CD4-positive, CD25-positive, alpha-beta regulatory T cell (primary cell): ENCODE measurements at regions not wholly inside any gene's neighbourhood (a gene's known extent, or its start where the extent isn't known, plus 50 kb on each side); places are given as distances from the start of the nearest gene placed in this dataset.

ENCODE experiments used
- ATAC-seq, 2 donors: fragments of 150-1000 bp; cut with Tn5 transposase; one replicate each; pipeline ENCODE4 v1.10.0; 2021; ENCODE audit warnings: low read depth in 2 of 2, moderate number of reproducible peaks in 2 of 2, moderate library complexity in 1 of 2
- DNase-seq, 3 donors: peaks; one replicate each; pipeline versions ENCODE4 v3.0.0 to v3.0.0-alpha.2; 2012 to 2022; ENCODE audit warnings: mixed read lengths in 1 of 3
- H3K27ac ChIP-seq: one replicate; pipeline ENCODE4 v1.7.0; 2013; ENCODE audit warnings: mild to moderate bottlenecking, low read length; ENCODE audit not compliant: insufficient read depth, poor library complexity, severe bottlenecking
- H3K27me3 ChIP-seq: one replicate; pipeline ENCODE4 v1.7.0; 2013; ENCODE audit warnings: low read length; ENCODE audit not compliant: control insufficient read depth, insufficient read depth
- H3K36me3 ChIP-seq: one replicate; pipeline ENCODE4 v1.7.0; 2013; ENCODE audit warnings: mild to moderate bottlenecking, low read length, moderate library complexity; ENCODE audit not compliant: control insufficient read depth, insufficient read depth
- H3K4me1 ChIP-seq: 2 replicates; pipeline ENCODE4 v1.7.0; 2013; ENCODE audit warnings: mild to moderate bottlenecking, low read length; ENCODE audit not compliant: insufficient read depth, control insufficient read depth, poor library complexity, severe bottlenecking
- H3K4me3 ChIP-seq: one replicate; pipeline ENCODE4 v1.7.0; 2013; ENCODE audit warnings: low read depth, mild to moderate bottlenecking, low read length, moderate library complexity
- H3K9me3 ChIP-seq, 2 experiments: 1 replicate in 1 of 2; 2 replicates in 1 of 2; pipeline ENCODE4 v1.7.0; 2013; ENCODE audit warnings: low read length in 2 of 2, mild to moderate bottlenecking in 1 of 2, moderate library complexity in 1 of 2; ENCODE audit not compliant: control insufficient read depth in 2 of 2
- H3K27ac Mint-ChIP-seq, 3 donors: one replicate each; pipeline ENCODE4 v1.8.0; 2020 to 2022; ENCODE audit warnings: mild to moderate bottlenecking in 3 of 3, mixed read lengths in 3 of 3, moderate library complexity in 2 of 3
- H3K27me3 Mint-ChIP-seq: one replicate; pipeline ENCODE4 v1.8.0; 2022; ENCODE audit warnings: mild to moderate bottlenecking, mixed read lengths
- H3K36me3 Mint-ChIP-seq: one replicate; pipeline ENCODE4 v1.8.0; 2020; ENCODE audit warnings: mixed read lengths
- H3K4me1 Mint-ChIP-seq, 4 donors: one replicate each; pipeline ENCODE4 v1.8.0; 2020 to 2022; ENCODE audit warnings: mixed read lengths in 4 of 4, mild to moderate bottlenecking in 1 of 4
- H3K4me3 Mint-ChIP-seq, 4 donors: one replicate each; pipeline ENCODE4 v1.8.0; 2020 to 2022; ENCODE audit warnings: mild to moderate bottlenecking in 4 of 4, mixed read lengths in 4 of 4, moderate library complexity in 3 of 4
- H3K9me3 Mint-ChIP-seq, 7 donors: one replicate each; pipeline ENCODE4 v1.8.0; 2020 to 2022; ENCODE audit warnings: mixed read lengths in 7 of 7, mild to moderate bottlenecking in 3 of 7, moderate library complexity in 2 of 7

DNA sequence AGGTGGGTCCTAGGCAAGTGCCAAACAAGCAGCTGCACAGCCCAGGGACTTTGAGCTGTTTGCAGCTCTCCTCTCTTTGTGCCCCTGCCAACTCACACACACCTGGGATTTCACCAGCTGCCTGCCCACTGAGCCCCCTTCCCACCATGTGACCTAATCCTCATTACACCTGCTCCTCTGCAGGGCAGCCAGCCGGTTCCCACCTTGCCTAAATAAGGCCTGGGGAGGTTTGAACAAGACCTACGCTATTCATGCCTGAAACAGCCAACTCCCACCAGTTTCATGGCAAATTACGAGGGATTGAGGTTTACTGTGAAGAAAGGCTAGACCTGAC lies 92.6 kb upstream of the SOX4 start:
- no peaks in the 10 kb centered on the region for H3K4me1 Mint-ChIP-seq
- H3K27me3 Mint-ChIP-seq, result peaks cover 6% of the 10 kb centered on the region
- no peaks in the 10 kb centered on the region for H3K9me3 Mint-ChIP-seq
- H3K4me1 ChIP-seq, result no peaks in the 10 kb centered on the region
- no peak overlapping the region for H3K27ac ChIP-seq
- DNase-seq (no peak), ATAC-seq (no peak)
- peaks cover 2% of the 10 kb centered on the region for H3K27me3 ChIP-seq
- no peak overlapping the region for H3K4me3 Mint-ChIP-seq
- H3K4me3 ChIP-seq, result no peak overlapping the region
- no peak overlapping the region for H3K27ac Mint-ChIP-seq
- H3K36me3 ChIP-seq, result no peaks in the 10 kb centered on the region
- H3K9me3 ChIP-seq, result no peaks in the 10 kb centered on the region
- no peaks in the 10 kb centered on the region for H3K36me3 Mint-ChIP-seq

DNA sequence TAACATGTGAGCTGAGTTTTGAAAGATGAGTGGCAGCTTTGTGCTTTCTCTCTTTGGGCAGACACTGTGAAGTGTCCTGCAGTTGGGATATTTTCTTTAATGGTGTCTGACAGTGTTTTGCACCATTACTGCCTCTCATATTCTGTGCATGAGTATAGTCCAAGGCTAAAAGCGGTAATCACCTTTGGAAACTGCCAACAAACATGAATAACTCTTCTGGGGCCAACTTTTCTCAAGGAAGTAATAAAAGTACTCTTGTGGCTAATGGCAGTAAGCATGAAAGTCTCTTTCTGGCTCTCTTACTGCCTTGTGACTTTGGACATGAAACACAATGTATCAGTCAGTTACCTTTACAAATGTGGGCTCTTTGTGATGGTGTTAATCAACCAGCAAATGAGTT lies 91.7 kb upstream of the SOX4 start:
- no peaks in the 10 kb centered on the region for H3K36me3 Mint-ChIP-seq
- H3K27me3 Mint-ChIP-seq, result peaks cover 6% of the 10 kb centered on the region
- Histone ChIP-seq H3K36me3 (no peaks in the 10 kb centered on the region), H3K9me3 (no peaks in the 10 kb centered on the region), H3K4me3 (no peak overlapping the region), H3K27me3 (peaks cover 2% of the 10 kb centered on the region), H3K4me1 (no peaks in the 10 kb centered on the region), H3K27ac (no peak overlapping the region)
- ATAC-seq, result no peak
- no peak overlapping the region for H3K4me3 Mint-ChIP-seq
- DNase-seq, result no peak
- H3K9me3 Mint-ChIP-seq, result no peaks in the 10 kb centered on the region
- H3K27ac Mint-ChIP-seq, result no peak overlapping the region
- H3K4me1 Mint-ChIP-seq, result no peaks in the 10 kb centered on the region

DNA sequence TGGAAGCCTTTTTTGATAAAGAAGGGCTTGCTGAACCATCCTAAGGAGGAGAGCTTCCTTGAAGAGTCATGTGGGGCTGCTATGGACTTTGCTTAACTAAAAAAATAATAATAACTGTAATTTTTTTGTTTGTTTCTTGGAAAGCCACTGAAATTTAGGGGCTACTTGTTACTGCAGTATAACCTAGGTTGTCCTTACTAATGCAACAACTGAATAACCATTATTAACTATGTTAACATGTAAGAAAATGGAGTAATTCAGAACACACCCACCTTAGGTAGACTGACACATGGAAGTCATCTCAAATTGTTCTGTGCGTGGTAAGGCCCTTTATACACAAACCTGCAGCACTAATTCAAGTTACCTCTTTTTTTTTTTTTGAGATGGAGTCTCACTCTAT lies 90.9 kb upstream of the SOX4 start:
- DNase-seq (no peak), ATAC-seq (no peak)
- Histone ChIP-seq H3K4me1 (no peaks in the 10 kb centered on the region), H3K9me3 (no peaks in the 10 kb centered on the region), H3K4me3 (no peak overlapping the region), H3K27me3 (peaks cover 2% of the 10 kb centered on the region), H3K36me3 (no peaks in the 10 kb centered on the region), H3K27ac (no peak overlapping the region)
- Mint-ChIP-seq H3K4me3 (no peak overlapping the region), H3K27me3 (peaks cover 10% of the 10 kb centered on the region), H3K4me1 (no peaks in the 10 kb centered on the region), H3K36me3 (no peaks in the 10 kb centered on the region), H3K27ac (no peak overlapping the region), H3K9me3 (no peaks in the 10 kb centered on the region)

DNA sequence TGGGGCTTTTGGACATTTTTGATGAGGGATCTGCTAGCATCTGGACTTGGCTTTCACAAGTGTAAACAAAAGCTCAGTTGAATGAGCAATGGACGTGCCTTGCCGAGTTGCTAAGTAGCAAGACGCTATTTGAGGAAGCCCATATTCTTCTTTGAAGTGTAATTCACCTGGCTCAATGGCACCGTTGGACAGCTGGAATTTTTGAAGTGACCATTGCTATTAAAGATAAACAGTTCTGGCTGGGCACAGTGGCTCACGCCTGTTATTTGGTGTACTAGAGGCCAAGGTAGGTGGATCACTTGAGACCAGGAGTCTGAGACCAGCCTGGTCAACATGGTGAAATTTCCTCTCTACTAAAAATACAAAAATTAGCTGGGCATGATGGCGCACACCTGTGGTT lies 88.8 kb upstream of the SOX4 start:
- Histone ChIP-seq H3K27ac (no peak overlapping the region), H3K4me3 (no peak overlapping the region), H3K4me1 (no peaks in the 10 kb centered on the region), H3K36me3 (no peaks in the 10 kb centered on the region), H3K27me3 (peaks cover 2% of the 10 kb centered on the region), H3K9me3 (no peaks in the 10 kb centered on the region)
- Mint-ChIP-seq H3K36me3 (no peaks in the 10 kb centered on the region), H3K9me3 (no peaks in the 10 kb centered on the region), H3K27me3 (peaks cover 16% of the 10 kb centered on the region), H3K4me3 (no peak overlapping the region), H3K27ac (no peak overlapping the region), H3K4me1 (no peaks in the 10 kb centered on the region)
- ATAC-seq, result no peak
- DNase-seq, result no peak

DNA sequence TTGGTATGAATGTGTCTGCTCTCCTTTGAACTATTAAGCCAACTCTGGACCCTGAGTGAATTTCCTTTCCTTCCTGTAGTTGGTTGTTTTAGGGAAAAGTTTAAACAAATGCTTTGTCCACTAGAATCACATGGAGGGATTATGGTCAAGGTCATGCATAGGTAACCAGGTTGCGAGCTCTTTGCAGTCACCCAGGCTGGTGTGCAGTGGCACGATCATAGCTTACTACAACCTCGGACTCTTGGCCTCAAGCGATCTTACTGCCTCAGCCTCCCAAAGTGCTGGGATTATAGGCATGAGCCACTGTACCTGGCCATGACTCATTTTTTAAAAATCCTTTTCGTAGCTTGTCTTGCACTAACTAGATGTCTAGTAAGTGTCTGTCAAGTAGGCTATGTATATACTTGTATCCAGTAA lies 88.0 kb upstream of the SOX4 start:
- H3K4me3 Mint-ChIP-seq, result no peak overlapping the region

DNA sequence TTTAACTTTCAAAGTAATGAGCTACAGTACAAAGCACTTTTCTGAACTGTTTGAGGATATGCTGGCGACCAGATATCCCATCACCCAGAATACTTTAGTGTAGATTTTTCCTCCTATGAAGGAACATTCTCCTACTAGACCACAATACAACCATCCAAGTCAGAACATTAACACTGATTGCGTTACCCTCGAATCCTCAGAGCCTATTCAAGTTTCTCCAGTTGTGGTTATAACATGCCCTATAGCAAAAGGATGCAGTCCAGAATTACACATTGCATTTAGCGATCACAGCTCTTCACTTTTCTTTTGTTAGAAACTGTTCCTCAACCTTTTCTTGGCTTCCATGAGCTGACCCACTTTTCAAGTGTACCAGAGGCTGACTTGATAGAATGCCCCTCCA lies 87.4 kb upstream of the SOX4 start:
- Histone ChIP-seq H3K36me3 (no peaks in the 10 kb centered on the region), H3K4me1 (no peaks in the 10 kb centered on the region), H3K27me3 (peaks cover under 1% of the 10 kb centered on the region), H3K9me3 (no peaks in the 10 kb centered on the region), H3K27ac (no peak overlapping the region), H3K4me3 (no peak overlapping the region)
- no peaks in the 10 kb centered on the region for H3K9me3 Mint-ChIP-seq
- DNase-seq (no peak), ATAC-seq (no peak)
- no peaks in the 10 kb centered on the region for H3K36me3 Mint-ChIP-seq
- H3K4me1 Mint-ChIP-seq, result no peaks in the 10 kb centered on the region
- H3K27ac Mint-ChIP-seq, result no peak overlapping the region
- peaks cover 10% of the 10 kb centered on the region for H3K27me3 Mint-ChIP-seq
- no peak overlapping the region for H3K4me3 Mint-ChIP-seq

More for the DNA sequence above, 88.0 kb upstream of the SOX4 start:
- Histone ChIP-seq H3K4me3 (no peak overlapping the region), H3K9me3 (no peaks in the 10 kb centered on the region), H3K27me3 (peaks cover 2% of the 10 kb centered on the region), H3K27ac (no peak overlapping the region), H3K4me1 (no peaks in the 10 kb centered on the region), H3K36me3 (no peaks in the 10 kb centered on the region)
- Mint-ChIP-seq H3K27me3 (peaks cover 10% of the 10 kb centered on the region), H3K36me3 (no peaks in the 10 kb centered on the region), H3K9me3 (no peaks in the 10 kb centered on the region), H3K27ac (no peak overlapping the region), H3K4me1 (no peaks in the 10 kb centered on the region)
- DNase-seq, result no peak
- no peak for ATAC-seq

DNA sequence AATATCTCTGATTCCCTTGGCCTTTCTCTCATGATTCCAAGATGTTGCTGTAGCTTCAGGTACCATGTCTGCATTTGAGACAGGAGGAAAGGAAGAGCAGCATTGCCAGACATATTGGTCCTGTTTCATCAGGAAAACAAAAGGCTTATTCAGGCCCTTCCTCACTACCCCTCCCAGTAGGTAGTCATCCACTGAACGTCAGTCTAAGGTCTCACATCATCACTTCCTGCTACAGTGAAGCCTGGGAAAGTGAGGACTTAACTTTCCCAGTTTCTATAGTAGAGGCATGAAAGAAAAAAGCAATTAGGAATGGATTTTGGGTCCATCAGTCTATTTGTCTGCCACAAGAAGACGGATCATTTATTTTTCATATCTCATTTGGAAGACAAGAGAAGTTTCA lies 85.7 kb upstream of the SOX4 start:
- no peak overlapping the region for H3K27ac ChIP-seq
- H3K4me3 ChIP-seq, result no peak overlapping the region
- H3K4me1 ChIP-seq, result no peaks in the 10 kb centered on the region
- DNase-seq (no peak), ATAC-seq (no peak)
- Mint-ChIP-seq H3K9me3 (no peaks in the 10 kb centered on the region), H3K27me3 (peaks cover 13% of the 10 kb centered on the region), H3K4me3 (no peak overlapping the region), H3K4me1 (no peaks in the 10 kb centered on the region), H3K36me3 (no peaks in the 10 kb centered on the region), H3K27ac (no peak overlapping the region)
- no peaks in the 10 kb centered on the region for H3K27me3 ChIP-seq
- no peaks in the 10 kb centered on the region for H3K9me3 ChIP-seq
- H3K36me3 ChIP-seq, result no peaks in the 10 kb centered on the region

DNA sequence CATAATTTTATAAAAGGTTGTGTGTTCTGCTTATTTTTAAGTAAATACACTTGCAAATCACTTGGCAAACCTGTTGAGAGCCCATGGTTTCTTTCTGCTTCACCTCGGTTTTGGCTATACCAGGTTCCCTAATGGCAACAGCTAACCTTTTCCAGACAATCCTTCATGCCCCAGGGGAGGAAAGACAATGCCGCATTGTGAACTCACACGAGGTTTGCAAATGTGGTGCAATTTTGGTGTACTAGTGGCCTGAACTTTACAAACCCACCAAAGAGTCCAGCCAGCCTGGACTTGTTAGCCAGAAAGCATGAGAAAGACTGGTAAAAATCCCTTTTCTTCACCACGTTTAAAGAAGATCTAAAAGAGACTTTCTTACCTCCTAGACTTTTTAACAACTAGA lies 84.8 kb upstream of the SOX4 start:
- Mint-ChIP-seq H3K27ac (no peak overlapping the region), H3K4me1 (no peaks in the 10 kb centered on the region), H3K36me3 (no peaks in the 10 kb centered on the region), H3K4me3 (no peak overlapping the region), H3K9me3 (peaks cover 0 to 1% (median 0%) of the 10 kb centered on the region in 7 donors), H3K27me3 (peaks cover 20% of the 10 kb centered on the region)
- DNase-seq (no peak), ATAC-seq (no peak)
- Histone ChIP-seq H3K4me1 (no peaks in the 10 kb centered on the region), H3K27ac (no peak overlapping the region), H3K9me3 (no peaks in the 10 kb centered on the region), H3K27me3 (no peaks in the 10 kb centered on the region), H3K4me3 (no peak overlapping the region), H3K36me3 (no peaks in the 10 kb centered on the region)
